ENCODE measurements at regions not wholly inside any gene's neighbourhood (a gene's known extent, or its start where the extent isn't known, plus 50 kb on each side); places are given as distances from the start of the nearest gene placed in this dataset.

- POLR2A ChIA-PET = no interaction called here
- Mint-ChIP-seq H3K27ac (ENCODE audit: unreplicated experiment) (no peak overlapping the region), H3K36me3 (ENCODE audit: insufficient read depth, unreplicated experiment) (no peaks in the 10 kb centered on the region), H3K4me3 (ENCODE audit: unreplicated experiment) (no peak overlapping the region), H3K4me1 (ENCODE audit: low read depth, unreplicated experiment) (peaks cover 7% of the 10 kb centered on the region), H3K9me3 (ENCODE audit: unreplicated experiment) (no peaks in the 10 kb centered on the region), H3K27me3 (ENCODE audit: insufficient read depth, unreplicated experiment) (no peaks in the 10 kb centered on the region)
- no peak overlapping the region for H3K4me3 ChIP-seq (ENCODE audit: low read depth, low read length)
- no peak for DNase-seq
- no peaks in the 10 kb centered on the region for H3K36me3 ChIP-seq (ENCODE audit: control insufficient read depth, insufficient read depth, low read length)
- no peak for TF ChIP-seq CTCF (IDR thresholded peaks at IDR 0.05; ENCODE audit: insufficient read depth in 1 of 2, low read depth in 1 of 2, low read length in 1 of 2, severe bottlenecking in 1 of 2, unreplicated experiment in 1 of 2)
- no TSS peak for BruUV-seq (replicated peaks)
- CTCF ChIA-PET = no interaction called here
- no peaks in the 10 kb centered on the region for H3K27me3 ChIP-seq (replicated peaks; ENCODE audit: control insufficient read depth, insufficient read depth, low read length)
- no peaks in the 10 kb centered on the region for H3K9me3 ChIP-seq
- peaks cover 11% of the 10 kb centered on the region; the same call in 1 of the 2 replicates for H3K4me1 ChIP-seq
- intact Hi-C loops (cut with micrococcal nuclease; ENCODE audit: unreplicated experiment) = no loop called here
These were observed 56.9 kb upstream of the TOP3B start for GRCh38 chr22:22039286-22040074.

- DNase-seq = no peak
- CTCF ChIA-PET = no interaction called here
- no peak for TF ChIP-seq CTCF (IDR thresholded peaks at IDR 0.05; ENCODE audit: insufficient read depth in 1 of 2, low read depth in 1 of 2, low read length in 1 of 2, severe bottlenecking in 1 of 2, unreplicated experiment in 1 of 2)
- no peaks in the 10 kb centered on the region for H3K27me3 ChIP-seq (replicated peaks; ENCODE audit: control insufficient read depth, insufficient read depth, low read length)
- no peaks in the 10 kb centered on the region for H3K9me3 Mint-ChIP-seq (ENCODE audit: unreplicated experiment)
- no peak overlapping the region for H3K27ac Mint-ChIP-seq (ENCODE audit: unreplicated experiment)
- no peak overlapping the region for H3K4me3 ChIP-seq (ENCODE audit: low read depth, low read length)
- intact Hi-C loops (cut with micrococcal nuclease; ENCODE audit: unreplicated experiment) = no loop called here
- POLR2A ChIA-PET = no interaction called here
- no peak overlapping the region for H3K4me3 Mint-ChIP-seq (ENCODE audit: unreplicated experiment)
- peaks cover 11% of the 10 kb centered on the region; the same call in 1 of the 2 replicates for H3K4me1 ChIP-seq
- no peaks in the 10 kb centered on the region for H3K36me3 Mint-ChIP-seq (ENCODE audit: insufficient read depth, unreplicated experiment)
- H3K4me1 Mint-ChIP-seq (ENCODE audit: low read depth, unreplicated experiment) = peaks cover 7% of the 10 kb centered on the region
- no peaks in the 10 kb centered on the region for H3K36me3 ChIP-seq (ENCODE audit: control insufficient read depth, insufficient read depth, low read length)
- no peaks in the 10 kb centered on the region for H3K9me3 ChIP-seq
- BruUV-seq (replicated peaks) = no TSS peak
- no peaks in the 10 kb centered on the region for H3K27me3 Mint-ChIP-seq (ENCODE audit: insufficient read depth, unreplicated experiment)
These were observed 55.7 kb upstream of the TOP3B start for GRCh38 chr22:22038178-22038880.

GRCh38 chr22:22037740-22038139 lies 55.2 kb upstream of the TOP3B start:
- peaks cover 11% of the 10 kb centered on the region; the same call in 1 of the 2 replicates for H3K4me1 ChIP-seq
- no peaks in the 10 kb centered on the region for H3K9me3 ChIP-seq
- TF ChIP-seq CTCF (IDR thresholded peaks at IDR 0.05; ENCODE audit: insufficient read depth in 1 of 2, low read depth in 1 of 2, low read length in 1 of 2, severe bottlenecking in 1 of 2, unreplicated experiment in 1 of 2) = no peak
- Mint-ChIP-seq H3K27me3 (ENCODE audit: insufficient read depth, unreplicated experiment) (no peaks in the 10 kb centered on the region), H3K4me1 (ENCODE audit: low read depth, unreplicated experiment) (peaks cover 7% of the 10 kb centered on the region), H3K9me3 (ENCODE audit: unreplicated experiment) (no peaks in the 10 kb centered on the region), H3K4me3 (ENCODE audit: unreplicated experiment) (no peak overlapping the region), H3K36me3 (ENCODE audit: insufficient read depth, unreplicated experiment) (no peaks in the 10 kb centered on the region), H3K27ac (ENCODE audit: unreplicated experiment) (no peak overlapping the region)
- ChIA-PET CTCF (no interaction called here), POLR2A (no interaction called here)
- no peaks in the 10 kb centered on the region for H3K27me3 ChIP-seq (replicated peaks; ENCODE audit: control insufficient read depth, insufficient read depth, low read length)
- no peaks in the 10 kb centered on the region for H3K36me3 ChIP-seq (ENCODE audit: control insufficient read depth, insufficient read depth, low read length)
- no TSS peak for BruUV-seq (replicated peaks)
- H3K4me3 ChIP-seq (ENCODE audit: low read depth, low read length) = no peak overlapping the region
- DNase-seq = no peak
- intact Hi-C loops (cut with micrococcal nuclease; ENCODE audit: unreplicated experiment) = no loop called here

Measured in Caco-2 (cell line).